MM.1S (cell line): ENCODE measurements at regions not wholly inside any gene's neighbourhood (a gene's known extent, or its start where the extent isn't known, plus 50 kb on each side); places are given as distances from the start of the nearest gene placed in this dataset.

Experiments
- CTCF ChIP-seq: fragments of 300-600 bp; sonication (generic); IDR thresholded peaks from 2 replicates; pipeline ENCODE4 v1.5.1; 2016; ENCODE audit warnings: antibody characterized with exemption, low read length, mixed read lengths
- EZH2 ChIP-seq: fragments of 300-600 bp; sonication (generic); optimal IDR thresholded peaks from 2 replicates; pipeline ENCODE3; 2017; ENCODE audit warnings: low read depth, mild to moderate bottlenecking, antibody characterized with exemption, low read length, mixed read lengths

DNA sequence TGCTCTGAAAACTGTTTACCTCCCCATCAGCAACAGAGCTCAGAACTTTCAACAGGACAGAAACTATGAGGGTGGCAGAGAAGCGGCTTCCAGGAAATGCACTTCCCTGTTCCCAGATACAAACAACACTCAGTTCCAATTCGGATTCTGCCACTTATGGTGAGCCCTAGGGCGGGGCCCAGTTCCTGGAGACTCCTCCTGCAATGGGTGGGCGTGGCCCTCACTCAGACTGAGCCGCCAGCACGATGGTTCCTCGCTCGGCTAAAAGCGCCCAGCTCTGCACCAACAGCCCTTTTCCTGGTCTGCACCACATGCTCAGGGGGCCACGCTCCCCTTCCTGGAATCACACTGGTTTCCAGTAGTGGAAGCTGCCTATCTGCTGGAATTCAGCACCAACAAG is 314.1 kb downstream of the CTTN start:
- no peak for TF ChIP-seq CTCF
- no peak for TF ChIP-seq EZH2
